ENCODE measurements at regions not wholly inside any gene's neighbourhood (a gene's known extent, or its start where the extent isn't known, plus 50 kb on each side); places are given as distances from the start of the nearest gene placed in this dataset.
"Not testable (repeated sequence)": the region's sequence is repeated elsewhere in the genome, so short reads cannot be mapped to it uniquely, and the experiment has no call there.

DNA sequence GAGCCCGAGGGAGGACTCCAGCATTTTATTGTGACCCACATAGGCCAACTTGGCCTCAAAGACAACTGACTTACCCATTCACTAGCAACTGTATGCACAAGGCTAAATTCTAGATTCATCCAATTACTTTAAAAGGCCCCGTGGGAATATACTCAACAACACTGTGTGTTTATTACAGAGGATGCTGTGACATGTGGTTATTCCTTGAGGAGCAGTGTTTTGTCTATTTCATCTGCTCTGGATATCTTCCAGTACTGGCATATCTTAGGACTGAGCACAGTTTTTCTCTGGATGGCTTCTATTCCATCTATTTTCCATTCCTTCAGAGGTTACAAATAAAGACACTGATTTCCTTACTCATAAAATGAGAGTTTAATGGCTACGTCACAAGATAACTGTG is 87.2 kb upstream of the KRAS start:
- DNase-seq (ENCODE audit: low read depth in 2 of 2), result no peak

DNA sequence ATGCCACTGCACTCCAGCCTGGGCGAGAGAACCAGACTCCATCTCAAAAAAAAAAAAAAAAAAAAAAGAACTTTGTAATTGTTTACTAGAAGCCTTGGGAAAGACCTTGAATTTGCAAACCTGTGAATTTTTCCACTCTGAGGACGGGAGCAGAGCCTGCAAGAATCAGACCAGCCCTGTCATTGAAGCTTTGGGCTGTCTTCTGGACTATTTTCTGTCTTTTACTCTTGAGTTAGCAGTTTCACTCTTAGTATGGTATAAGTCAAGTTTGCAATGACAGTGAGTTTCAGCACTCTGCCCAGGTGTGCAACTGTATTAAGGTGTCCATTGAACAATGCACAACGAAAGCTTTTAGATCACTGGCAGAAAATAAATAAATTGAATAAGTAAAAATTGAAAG is 81.4 kb upstream of the KRAS start:
- DNase-seq (ENCODE audit: low read depth in 2 of 2), result no peak

DNA sequence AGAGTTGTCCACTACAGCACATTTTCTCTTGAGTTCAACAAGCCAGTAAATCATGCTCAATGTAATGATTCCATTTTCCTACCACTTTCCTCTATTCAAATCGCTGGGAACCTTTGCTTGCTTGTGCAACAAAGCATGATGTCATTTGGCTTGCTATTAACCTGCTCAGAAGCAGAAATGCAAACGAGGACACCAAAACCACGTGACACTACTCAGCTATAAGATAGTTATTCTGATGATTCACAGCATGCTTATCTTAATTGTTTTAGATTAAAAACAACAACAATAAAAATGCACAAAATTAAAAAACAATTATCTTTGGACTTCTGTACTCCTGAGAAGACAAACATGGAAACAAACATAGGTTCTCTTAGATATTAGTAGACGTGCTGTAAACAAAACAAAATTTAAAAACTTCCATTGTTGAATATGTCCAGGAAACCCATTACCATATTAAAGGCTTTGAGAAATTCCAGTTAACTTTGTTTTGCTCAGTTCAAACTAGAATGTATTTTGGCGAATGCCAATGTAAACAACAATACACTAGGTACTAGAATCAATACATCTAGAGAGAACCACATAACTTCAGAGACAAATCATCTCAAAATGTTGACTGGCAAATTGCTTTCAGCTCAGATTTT is 77.5 kb upstream of the KRAS start:
- no peak for DNase-seq (ENCODE audit: low read depth in 2 of 2)

DNA sequence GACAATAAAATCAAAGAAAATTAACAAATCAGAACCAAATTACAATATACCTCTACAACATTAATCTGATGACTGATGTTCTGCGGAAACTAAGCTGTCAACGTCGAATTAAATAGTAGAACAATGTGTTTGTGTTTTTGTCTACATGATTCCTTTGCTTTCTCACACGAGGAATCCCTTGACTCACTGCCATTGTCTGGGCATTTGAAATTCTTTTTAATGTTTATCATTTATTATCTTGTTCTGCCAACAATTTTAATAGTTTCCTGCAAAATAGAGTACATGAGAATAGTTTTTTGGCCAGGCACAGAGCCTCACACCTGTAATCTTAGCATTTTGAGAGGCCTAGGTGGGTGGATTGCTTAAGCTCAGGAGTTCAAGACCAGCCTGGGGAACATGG is 76.6 kb upstream of the KRAS start:
- DNase-seq (ENCODE audit: low read depth in 2 of 2), result no peak

DNA sequence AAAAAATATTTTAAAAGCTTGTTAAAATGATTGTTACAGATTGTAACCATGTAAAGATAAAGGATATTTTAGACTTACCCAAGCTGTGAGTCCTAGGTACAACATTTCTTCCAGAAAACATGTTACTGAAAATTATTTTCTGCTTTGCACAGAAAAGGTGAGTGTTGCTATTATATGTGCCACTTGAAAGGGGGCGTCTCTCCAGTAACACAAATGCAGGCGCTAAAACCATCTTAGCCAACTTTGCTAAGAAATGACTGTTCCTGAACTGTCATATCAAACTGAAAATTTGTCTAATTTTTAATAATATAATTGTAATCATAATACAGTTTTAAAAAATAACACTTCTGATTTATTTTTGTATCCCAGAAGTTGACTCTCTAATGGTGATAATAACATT is 75.6 kb upstream of the KRAS start:
- DNase-seq (ENCODE audit: low read depth in 2 of 2), result no peak

DNA sequence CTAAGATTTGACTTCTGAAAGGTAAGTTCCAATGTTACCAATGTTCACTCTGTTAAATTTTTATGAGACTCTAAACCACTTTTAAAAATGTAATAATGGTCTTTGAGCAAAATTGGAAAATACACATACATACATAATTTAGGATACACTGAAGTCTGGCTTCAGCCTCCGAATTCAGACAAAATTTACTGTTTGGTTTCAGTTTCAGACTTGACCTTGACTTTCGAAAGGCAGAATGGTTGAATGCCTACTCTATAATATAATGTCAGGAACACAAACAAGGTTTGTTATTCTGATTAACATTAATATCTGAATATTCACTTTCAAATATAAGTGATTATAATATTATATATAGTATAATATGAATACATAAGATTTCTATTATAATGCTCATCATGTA is 74.1 kb upstream of the KRAS start:
- no peak for DNase-seq (ENCODE audit: low read depth in 2 of 2)

DNA sequence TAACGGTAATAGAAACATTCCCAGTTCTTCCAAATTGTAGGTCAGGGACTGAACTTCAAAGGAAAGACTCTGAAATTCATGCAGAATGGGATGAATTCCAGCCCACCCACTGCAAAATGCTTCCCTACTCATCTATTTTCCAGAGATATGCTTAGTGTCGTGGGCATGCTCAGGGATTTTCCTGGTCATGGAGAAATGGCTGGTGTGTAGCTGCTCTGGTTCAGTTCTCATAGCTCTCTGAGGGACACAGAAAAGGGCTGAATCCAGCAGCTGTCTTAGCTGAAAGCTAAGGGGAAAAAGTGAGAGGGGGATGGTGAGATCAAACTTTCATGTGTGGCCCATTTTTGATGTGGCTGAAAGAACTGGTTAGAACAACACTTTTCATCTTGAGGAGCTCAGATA is 72.9 kb upstream of the KRAS start:
- no peak for DNase-seq (ENCODE audit: low read depth in 2 of 2)

DNA sequence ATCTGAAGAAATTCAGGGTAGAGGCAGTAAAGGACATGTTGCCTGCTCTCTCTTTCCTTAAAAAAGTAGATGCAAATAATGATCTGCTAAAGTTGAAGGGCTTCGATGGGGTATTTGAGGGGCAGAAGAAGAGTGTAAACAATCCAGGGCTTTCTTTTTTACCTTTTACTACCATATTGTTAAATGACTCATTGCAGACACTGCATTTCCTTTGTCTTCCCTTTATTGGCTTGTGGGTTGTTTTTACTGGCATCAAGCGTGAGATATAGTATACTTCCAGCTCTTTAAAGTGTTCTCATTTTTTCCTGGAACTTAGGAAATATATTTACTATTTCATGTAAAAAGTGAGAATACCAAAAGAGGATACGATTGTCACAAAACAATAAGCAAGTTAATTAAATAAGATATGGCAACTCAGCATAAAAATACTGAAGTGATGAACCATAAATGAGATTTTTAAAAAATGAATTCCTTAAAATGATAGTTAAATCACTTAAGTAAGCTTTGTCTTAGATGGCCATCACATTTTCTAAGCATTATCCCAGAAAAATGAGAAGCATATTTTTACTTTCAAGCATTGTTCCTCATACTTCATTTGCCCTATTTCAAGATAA is 72.3 kb upstream of the KRAS start:
- DNase-seq (ENCODE audit: low read depth in 2 of 2), result no peak

DNA sequence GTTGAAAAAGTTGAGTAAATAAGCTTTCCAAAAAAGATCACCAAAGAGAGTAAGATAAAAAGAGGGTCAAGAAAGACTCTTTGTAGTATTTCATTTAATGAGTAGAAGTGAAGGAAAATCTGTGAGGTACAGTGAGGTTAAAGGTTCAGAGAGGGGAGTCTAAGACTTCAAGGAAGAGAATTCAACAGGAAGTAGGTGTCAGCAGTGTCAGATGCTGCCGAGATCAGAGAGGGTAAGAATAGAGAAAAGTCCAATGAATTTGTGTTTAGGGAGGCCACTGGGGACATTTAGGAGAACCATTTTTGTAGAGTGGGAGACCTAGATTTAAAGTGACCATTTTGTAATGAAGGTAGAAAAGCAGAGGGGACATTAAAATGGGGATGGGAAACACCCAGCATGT is 71.6 kb upstream of the KRAS start:
- no peak for DNase-seq (ENCODE audit: low read depth in 2 of 2)

DNA sequence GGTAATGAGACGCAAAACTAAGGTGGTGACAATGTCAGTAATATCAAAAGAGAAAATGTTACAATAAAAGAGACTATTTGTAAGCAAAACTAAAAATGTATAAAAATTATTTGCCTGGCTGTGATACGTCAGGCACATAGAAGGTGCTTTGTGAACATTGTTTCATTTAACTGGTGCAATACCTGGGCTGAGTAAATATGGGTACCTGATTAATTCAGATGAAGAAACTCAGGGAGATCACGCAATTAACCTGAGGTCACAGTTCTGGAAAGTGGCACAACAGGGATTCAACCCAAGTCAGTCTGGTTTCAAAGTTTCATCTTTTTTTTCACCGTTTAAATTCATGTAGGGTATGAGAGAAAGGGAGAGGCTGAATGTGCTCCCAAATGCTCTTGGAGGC is 71.0 kb upstream of the KRAS start:
- no peak for DNase-seq (ENCODE audit: low read depth in 2 of 2)

DNA sequence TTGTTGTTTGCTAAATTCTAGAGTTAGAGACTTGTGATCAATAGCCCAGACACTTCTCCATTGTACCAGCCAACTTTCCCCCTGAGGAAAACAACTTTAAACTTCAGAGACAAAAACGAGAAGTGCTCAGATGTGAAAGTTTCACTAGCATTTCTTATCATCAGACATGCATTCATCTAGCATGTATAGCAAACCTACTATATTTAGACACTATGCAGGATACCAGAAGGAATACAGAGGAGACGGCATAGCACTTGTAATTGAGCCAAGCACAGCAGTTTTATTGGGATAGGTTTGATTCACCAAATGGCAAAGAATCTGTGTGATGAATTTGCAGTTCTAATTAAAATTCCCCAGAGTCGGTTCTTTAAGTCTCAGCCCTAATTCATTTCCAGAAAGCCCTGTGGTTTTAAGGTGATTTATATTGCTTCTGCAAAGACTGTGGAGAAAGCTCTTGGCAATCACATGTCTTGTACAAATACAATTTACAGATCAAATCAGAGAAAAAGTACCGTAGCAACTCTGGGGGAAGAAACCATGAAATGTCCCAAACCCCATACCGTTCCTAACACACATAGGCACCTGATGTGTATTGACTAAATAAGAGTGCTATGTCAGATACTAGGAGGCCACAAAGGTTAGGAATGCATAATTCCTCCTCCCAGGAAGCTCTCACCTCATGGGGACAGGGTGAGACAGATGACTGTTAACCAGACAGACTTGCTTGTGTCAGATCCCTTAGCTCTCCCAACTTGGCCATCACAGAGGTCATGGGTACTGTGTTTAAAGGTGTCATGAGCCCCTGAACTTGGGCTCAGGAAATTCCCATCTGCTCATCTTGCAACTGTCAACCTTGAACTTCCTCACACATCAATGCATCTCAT is 69.6 kb upstream of the KRAS start:
- peak; percentile 82 to 84 for DNase-seq (ENCODE audit: low read depth in 2 of 2)

DNA sequence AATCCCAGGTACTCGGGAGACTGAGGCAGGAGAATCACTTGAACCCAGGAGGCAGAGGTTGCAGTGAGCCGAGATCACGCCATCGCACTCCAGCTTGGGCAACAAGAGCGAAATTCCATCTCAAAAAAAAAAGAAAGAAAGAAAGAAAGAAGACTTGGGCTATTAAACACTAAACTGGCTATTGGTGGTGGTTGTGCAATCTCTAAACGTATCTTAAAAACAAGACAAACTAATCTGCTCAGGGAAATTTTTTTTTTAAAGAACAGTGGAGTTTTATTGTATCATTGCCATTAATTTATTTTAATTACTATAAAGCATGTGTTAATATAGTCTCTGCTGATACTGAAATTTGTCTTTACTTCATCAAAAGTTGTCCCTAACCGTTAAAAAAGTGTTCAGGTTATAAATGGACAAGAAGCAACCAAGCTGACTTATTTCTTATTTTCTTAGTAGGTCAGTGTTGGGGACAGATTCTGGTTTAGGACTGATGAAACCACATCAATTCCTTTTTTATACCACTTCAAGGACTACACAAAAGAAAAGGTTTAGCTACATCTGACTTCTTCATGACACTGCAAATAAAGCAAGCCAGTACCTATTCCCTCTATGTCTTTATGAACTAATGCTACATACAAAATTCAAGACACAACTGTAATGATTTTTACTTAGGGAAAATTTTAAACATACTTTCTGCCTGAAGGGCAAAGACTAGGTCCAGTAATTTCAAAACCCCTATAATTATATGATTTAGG is 68.7 kb upstream of the KRAS start:
- no peak for DNase-seq (ENCODE audit: low read depth in 2 of 2)

DNA sequence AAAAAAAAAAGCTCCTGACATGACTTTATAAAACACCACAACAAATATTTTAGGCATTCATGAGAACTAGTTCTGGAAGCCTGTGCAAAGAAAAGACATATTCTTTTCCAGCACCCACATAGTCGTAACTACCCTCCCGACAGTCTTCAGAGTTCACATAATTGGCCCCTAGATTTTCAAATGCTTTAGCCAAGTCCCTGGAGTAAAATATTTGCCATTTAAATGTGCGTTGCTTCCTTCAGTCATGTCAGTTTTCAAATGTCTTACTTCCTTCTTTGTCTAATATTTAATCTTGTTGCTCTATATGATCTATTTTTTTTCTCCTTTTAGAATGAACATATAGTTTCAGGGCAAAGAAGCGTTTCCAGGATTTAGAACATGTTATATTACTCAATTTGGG is 66.8 kb upstream of the KRAS start:
- DNase-seq (ENCODE audit: low read depth in 2 of 2), result no peak

DNA sequence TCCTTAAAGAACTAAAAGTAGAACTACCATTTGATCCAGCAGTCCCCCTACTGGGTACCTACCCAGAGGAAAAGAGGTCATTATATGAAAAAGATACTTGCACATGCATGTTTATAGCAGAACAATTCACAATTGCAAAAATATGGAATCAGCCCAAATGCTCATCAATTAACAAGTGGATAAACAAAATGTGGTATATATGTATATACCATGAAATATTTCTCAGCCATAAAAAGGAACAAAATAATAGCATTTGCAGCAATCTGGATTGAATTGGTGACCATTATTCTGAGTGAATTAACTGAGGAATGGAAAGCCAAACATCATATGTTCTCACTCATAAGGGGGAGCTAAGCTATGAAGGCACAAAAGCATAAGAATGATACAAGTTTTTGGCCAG is 64.7 kb upstream of the KRAS start:
- no peak for DNase-seq (ENCODE audit: low read depth in 2 of 2)

DNA sequence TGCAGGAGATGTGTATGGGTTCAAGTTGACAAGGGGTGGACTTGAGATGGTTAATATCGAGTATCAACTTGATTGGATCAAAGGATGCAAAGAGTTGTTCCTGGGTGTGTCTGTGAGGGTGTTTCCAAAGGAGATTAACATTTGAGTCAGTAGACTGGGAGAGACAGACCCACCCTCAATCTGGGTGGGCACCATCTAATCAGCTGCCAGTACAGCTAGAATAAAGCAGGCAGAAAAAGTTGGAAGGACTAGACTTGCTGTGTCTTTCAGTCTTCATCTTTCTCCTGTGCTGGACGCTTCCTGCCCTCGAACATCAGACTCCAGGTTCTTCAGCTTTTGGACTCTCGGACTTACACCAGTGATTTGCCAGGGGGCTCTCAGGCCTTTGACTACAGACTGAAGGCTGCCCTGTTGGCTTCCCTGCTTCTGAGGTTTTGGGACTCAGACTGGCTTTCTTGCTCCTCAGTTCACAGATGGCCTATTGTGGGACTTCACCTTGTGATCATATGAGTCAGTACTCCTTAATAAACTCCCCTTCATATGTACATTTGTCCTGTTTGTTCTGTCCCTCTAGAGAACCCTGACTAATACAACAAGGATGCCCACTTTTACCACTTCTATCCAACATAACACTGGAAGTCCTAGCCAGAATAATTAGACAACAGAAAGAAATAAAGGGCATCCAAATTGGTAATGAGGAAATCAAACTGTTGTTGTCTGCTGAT is 62.7 kb upstream of the KRAS start:
- not testable (repeated sequence) for DNase-seq (ENCODE audit: low read depth in 2 of 2)

DNA sequence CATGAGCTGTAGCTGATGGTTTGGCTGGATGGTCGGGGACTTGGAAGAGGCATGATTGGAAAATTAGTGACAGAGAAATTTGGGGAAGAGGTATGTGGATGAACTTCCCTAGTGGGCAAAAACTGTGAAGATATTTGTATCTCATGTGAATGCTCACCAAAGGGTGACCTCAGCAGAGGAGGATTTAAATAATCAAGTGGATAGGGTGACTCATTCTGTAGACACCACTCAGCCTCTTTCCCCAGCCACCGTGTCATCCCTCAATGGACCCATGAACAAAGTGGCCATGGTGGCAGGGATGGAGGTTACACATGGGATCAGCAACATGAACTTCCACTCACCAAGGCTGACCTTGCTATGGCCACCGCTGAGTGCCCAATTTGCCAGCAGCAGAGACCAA is 60.8 kb upstream of the KRAS start:
- DNase-seq (ENCODE audit: low read depth in 2 of 2), result no peak

DNA sequence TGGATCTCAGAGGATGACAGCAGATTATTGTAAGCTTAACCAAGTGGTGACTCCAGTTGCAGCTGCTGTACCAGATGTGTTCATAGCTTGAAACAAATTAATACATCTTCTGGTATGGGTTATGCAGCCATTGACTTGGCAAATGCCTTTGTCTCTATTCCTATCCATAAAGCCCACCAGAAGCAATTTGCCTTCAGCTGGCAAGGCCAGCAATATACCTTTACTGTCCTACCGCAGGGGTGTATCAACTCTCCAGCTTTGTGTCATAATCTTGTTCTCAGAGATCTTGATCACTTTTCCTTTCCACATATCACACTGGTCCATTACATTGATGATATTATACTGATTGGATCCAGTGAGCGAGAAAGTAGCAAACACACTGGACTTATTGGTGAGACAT is 59.3 kb upstream of the KRAS start:
- DNase-seq (ENCODE audit: low read depth in 2 of 2), result not testable (repeated sequence)

DNA sequence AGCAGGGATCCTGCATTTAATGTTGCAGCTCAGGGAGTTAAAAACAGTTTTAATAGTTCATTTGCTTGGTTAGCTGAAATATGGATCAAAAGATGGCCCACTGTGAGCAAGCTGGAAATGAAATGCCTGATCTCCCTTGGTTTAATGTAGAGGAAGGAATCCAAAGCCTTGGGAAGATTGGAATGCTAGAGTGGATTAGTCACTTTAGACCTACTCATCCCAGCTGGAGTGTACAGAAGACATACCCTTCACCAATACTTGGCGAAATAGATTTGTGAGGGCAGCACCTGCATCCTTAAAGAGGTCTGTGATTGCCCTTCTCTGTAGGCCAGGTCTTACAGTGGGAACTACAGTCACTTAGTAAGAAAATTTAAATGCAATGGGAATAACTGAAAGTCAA is 58.0 kb upstream of the KRAS start:
- peak; percentile 64 to 67 for DNase-seq (ENCODE audit: low read depth in 2 of 2)

DNA sequence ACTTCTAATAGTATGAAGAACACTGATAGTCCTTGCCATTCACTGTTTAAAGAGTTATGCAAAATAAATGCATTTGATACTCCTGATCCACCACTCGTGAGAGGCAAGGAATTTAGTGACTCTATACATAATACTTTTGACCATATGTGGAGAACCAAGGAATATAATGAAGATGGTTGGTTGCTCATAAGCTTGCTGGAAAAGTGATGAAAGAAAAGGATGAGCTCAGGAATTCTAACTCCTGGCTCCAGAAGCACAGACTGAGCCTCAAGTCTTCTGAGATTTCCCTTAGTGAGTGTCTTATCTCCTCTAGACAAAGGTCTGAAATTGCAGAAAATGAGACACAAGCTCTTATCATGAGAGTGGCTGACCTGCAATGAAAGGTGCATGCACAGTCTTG is 57.1 kb upstream of the KRAS start:
- peak; percentile 83 to 84 for DNase-seq (ENCODE audit: low read depth in 2 of 2)

DNA sequence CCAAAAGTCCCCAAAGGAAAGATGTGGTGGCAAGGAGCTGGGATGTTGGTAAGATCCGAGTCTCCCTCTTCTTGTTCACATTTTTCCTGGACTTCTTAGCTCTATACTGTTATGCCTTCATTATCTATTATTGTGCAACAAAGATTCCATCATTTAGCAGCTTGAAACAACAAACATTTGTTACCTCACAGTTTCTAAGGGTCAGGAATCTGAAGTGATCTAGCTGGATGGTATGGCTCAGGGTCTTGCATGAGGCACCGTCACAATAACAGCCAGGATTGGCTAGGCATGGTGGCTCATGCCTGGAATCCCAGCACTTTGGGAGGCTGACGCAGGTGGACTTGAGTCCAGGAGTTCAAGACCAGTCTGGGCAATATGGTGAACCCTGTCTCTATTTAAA is 51.1 kb upstream of the KRAS start:
- DNase-seq (ENCODE audit: low read depth in 2 of 2), result no peak

Measured in fibroblast of skin of left quadriceps (primary cell).